ENCODE measurements at regions not wholly inside any gene's neighbourhood (a gene's known extent, or its start where the extent isn't known, plus 50 kb on each side); places are given as distances from the start of the nearest gene placed in this dataset.

DNA sequence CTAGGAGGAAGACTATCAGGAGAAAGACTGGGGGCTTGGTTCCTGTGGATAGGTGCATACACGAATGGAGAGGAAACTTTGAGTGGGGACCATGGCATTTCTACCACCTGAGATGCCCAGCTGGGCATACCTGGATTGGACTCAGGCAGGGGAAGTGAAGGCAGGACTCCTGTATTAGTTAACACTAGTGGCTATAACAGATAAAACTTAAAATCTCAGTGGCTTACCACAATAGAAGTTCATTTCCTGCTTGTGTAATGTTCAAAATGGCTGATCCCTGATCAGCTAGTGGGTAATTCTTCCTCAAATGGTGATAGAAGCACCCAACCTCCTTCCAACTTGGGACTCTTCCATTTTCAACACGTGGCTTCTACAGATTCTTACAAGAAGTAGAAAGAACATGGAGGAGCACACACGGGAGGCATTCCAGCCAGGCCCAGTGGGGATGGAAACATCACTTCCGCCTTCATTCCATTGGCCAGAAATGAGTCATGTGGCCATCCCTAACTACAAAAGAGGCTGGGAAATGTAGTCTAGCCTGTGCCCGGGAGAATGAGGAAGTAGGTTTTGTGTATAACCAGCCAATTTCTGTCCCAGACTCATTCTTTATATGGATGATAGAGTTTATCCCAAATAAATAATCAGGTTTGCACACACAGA is 112.1 kb downstream of the UTP18 start (continued):
- TF ChIP-seq POU2F2 (IDR thresholded peaks at IDR 0.05; ENCODE audit: borderline replicate concordance, low read depth, low read length) (no peak), RAD21 (IDR thresholded peaks at IDR 0.05; ENCODE audit: insufficient read depth, low read depth, low read length) (no peak), PAX8 (IDR thresholded peaks at IDR 0.05) (no peak), IKZF2 (IDR thresholded peaks at IDR 0.05) (no peak), SIN3A (IDR thresholded peaks at IDR 0.05; ENCODE audit: low read depth, low read length) (no peak), TAF1 (IDR thresholded peaks at IDR 0.05; ENCODE audit: borderline replicate concordance, low read depth, low read length) (no peak), CHD1 (IDR thresholded peaks at IDR 0.05; ENCODE audit: low read depth, low read length) (no peak), JUND (IDR thresholded peaks at IDR 0.05; ENCODE audit: low read depth, low read length) (no peak), BCL11A (IDR thresholded peaks at IDR 0.05; ENCODE audit: low read depth, low read length) (no peak), MTA3 (IDR thresholded peaks at IDR 0.05; ENCODE audit: borderline replicate concordance, low read length) (no peak), MXI1 (IDR thresholded peaks at IDR 0.05; ENCODE audit: low read depth, low read length) (no peak), RUNX3 (IDR thresholded peaks at IDR 0.05; ENCODE audit: low read length) (no peak), HDAC2 (IDR thresholded peaks at IDR 0.05) (no peak), PAX5 (IDR thresholded peaks at IDR 0.05; ENCODE audit: borderline replicate concordance, low read depth, low read length) (no peak), SMAD1 (IDR thresholded peaks at IDR 0.05; ENCODE audit: low read depth, partially characterized antibody) (no peak), GABPA (IDR thresholded peaks at IDR 0.05; ENCODE audit: low read depth) (peak; percentile 76), ZNF384 (IDR thresholded peaks at IDR 0.05; ENCODE audit: borderline replicate concordance, low read depth, low read length) (no peak), ESRRA (IDR thresholded peaks at IDR 0.05; ENCODE audit: low read length) (no peak), POLR2A (IDR thresholded peaks at IDR 0.05; ENCODE audit: low read depth, low read length) (no peak), NR2C2 (IDR thresholded peaks at IDR 0.05; ENCODE audit: borderline replicate concordance, control insufficient read depth, insufficient read length, low read depth) (no peak)
- TF ChIP-seq, protein P1, sequence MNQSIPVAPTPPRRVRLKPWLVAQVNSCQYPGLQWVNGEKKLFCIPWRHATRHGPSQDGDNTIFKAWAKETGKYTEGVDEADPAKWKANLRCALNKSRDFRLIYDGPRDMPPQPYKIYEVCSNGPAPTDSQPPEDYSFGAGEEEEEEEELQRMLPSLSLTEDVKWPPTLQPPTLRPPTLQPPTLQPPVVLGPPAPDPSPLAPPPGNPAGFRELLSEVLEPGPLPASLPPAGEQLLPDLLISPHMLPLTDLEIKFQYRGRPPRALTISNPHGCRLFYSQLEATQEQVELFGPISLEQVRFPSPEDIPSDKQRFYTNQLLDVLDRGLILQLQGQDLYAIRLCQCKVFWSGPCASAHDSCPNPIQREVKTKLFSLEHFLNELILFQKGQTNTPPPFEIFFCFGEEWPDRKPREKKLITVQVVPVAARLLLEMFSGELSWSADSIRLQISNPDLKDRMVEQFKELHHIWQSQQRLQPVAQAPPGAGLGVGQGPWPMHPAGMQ (IDR thresholded peaks at IDR 0.05; ENCODE audit: borderline replicate concordance) = no peak
- TF ChIP-seq, protein P2, sequence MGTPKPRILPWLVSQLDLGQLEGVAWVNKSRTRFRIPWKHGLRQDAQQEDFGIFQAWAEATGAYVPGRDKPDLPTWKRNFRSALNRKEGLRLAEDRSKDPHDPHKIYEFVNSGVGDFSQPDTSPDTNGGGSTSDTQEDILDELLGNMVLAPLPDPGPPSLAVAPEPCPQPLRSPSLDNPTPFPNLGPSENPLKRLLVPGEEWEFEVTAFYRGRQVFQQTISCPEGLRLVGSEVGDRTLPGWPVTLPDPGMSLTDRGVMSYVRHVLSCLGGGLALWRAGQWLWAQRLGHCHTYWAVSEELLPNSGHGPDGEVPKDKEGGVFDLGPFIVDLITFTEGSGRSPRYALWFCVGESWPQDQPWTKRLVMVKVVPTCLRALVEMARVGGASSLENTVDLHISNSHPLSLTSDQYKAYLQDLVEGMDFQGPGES (IDR thresholded peaks at IDR 0.05) = no peak
- TF ChIP-seq, protein P3, sequence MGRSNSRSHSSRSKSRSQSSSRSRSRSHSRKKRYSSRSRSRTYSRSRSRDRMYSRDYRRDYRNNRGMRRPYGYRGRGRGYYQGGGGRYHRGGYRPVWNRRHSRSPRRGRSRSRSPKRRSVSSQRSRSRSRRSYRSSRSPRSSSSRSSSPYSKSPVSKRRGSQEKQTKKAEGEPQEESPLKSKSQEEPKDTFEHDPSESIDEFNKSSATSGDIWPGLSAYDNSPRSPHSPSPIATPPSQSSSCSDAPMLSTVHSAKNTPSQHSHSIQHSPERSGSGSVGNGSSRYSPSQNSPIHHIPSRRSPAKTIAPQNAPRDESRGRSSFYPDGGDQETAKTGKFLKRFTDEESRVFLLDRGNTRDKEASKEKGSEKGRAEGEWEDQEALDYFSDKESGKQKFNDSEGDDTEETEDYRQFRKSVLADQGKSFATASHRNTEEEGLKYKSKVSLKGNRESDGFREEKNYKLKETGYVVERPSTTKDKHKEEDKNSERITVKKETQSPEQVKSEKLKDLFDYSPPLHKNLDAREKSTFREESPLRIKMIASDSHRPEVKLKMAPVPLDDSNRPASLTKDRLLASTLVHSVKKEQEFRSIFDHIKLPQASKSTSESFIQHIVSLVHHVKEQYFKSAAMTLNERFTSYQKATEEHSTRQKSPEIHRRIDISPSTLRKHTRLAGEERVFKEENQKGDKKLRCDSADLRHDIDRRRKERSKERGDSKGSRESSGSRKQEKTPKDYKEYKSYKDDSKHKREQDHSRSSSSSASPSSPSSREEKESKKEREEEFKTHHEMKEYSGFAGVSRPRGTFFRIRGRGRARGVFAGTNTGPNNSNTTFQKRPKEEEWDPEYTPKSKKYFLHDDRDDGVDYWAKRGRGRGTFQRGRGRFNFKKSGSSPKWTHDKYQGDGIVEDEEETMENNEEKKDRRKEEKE (IDR thresholded peaks at IDR 0.05) = no peak
- TF ChIP-seq, protein P4, sequence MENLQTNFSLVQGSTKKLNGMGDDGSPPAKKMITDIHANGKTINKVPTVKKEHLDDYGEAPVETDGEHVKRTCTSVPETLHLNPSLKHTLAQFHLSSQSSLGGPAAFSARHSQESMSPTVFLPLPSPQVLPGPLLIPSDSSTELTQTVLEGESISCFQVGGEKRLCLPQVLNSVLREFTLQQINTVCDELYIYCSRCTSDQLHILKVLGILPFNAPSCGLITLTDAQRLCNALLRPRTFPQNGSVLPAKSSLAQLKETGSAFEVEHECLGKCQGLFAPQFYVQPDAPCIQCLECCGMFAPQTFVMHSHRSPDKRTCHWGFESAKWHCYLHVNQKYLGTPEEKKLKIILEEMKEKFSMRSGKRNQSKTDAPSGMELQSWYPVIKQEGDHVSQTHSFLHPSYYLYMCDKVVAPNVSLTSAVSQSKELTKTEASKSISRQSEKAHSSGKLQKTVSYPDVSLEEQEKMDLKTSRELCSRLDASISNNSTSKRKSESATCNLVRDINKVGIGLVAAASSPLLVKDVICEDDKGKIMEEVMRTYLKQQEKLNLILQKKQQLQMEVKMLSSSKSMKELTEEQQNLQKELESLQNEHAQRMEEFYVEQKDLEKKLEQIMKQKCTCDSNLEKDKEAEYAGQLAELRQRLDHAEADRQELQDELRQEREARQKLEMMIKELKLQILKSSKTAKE (IDR thresholded peaks at IDR 0.05; ENCODE audit: low read depth, poor library complexity, severe bottlenecking) = no peak

Measured in GM12878 (cell line).